OCI-LY7 (cell line): ENCODE measurements at regions not wholly inside any gene's neighbourhood (a gene's known extent, or its start where the extent isn't known, plus 50 kb on each side); places are given as distances from the start of the nearest gene placed in this dataset.

Experiments used
- BruUV-seq: library from RNA; stranded (reverse); fragments of 400-500 nt; replicated peaks from 2 replicates; lab custom pipeline; 2021; lab: Mats Ljungman, UMichigan
- CTCF ChIA-PET: fragments of 300-600 bp; sonication (Branson Sonifier 250); formaldehyde crosslinking; loops from one replicate; lab custom pipeline; 2022; ENCODE audit warnings: antibody characterized with exemption; ENCODE audit not compliant: unreplicated experiment; lab: Charles Lee
- POLR2A ChIA-PET: fragments of 300-600 bp; sonication (Branson Sonifier 250); formaldehyde crosslinking; loops from one replicate; lab custom pipeline; 2022; ENCODE audit warnings: antibody characterized with exemption; lab: Charles Lee
- DNase-seq: peaks from one replicate; pipeline ENCODE4 v3.0.0-alpha.2; 2015; ENCODE audit warnings: low spot score
- H2AFZ ChIP-seq: fragments of 200-600 bp; sonication (generic), shearing (Covaris generic); 2 replicates; pipeline ENCODE4 v1.6.1; 2014; ENCODE audit warnings: mild to moderate bottlenecking, antibody characterized with exemption, low read length, moderate library complexity
- H3K27ac ChIP-seq: fragments of 200-600 bp; sonication (generic); 2 replicates; pipeline ENCODE4 v1.5.1; 2014; ENCODE audit warnings: mixed run types, low read depth, mild to moderate bottlenecking, moderate library complexity, low read length, inconsistent platforms; ENCODE audit not compliant: poor library complexity, severe bottlenecking
- H3K36me3 ChIP-seq: fragments of 200-600 bp; sonication (generic); 2 replicates; pipeline ENCODE4 v1.6.1; 2014; ENCODE audit warnings: mild to moderate bottlenecking, antibody characterized with exemption, low read length, moderate library complexity, mixed read lengths; ENCODE audit not compliant: insufficient read depth
- H3K4me1 ChIP-seq: fragments of 200-600 bp; sonication (generic); 2 replicates; pipeline ENCODE4 v1.5.1; 2014; ENCODE audit warnings: mild to moderate bottlenecking, low read length; ENCODE audit not compliant: insufficient read depth, poor library complexity, severe bottlenecking
- H3K4me2 ChIP-seq: fragments of 200-600 bp; sonication (generic); 2 replicates; pipeline ENCODE4 v1.6.1; 2014; ENCODE audit warnings: mild to moderate bottlenecking, low read length
- H3K4me3 ChIP-seq: fragments of 200-600 bp; sonication (generic); 2 replicates; pipeline ENCODE4 v1.5.1; 2014; ENCODE audit warnings: mild to moderate bottlenecking, low read depth, low read length; ENCODE audit not compliant: poor library complexity, severe bottlenecking
- H3K79me2 ChIP-seq: fragments of 200-600 bp; sonication (generic); 2 replicates; pipeline ENCODE4 v1.6.1; 2016; ENCODE audit warnings: low read depth, mild to moderate bottlenecking, low read length, moderate library complexity, mixed read lengths; ENCODE audit not compliant: insufficient read depth
- H3K9me2 ChIP-seq: fragments of 200-600 bp; sonication (generic); 2 replicates; pipeline ENCODE4 v1.6.1; 2016; ENCODE audit warnings: mild to moderate bottlenecking, low read length, mixed read lengths; ENCODE audit not compliant: insufficient read depth
- H3K9me3 ChIP-seq: fragments of 200-600 bp; sonication (generic); 2 replicates; pipeline ENCODE4 v1.6.1; 2014; ENCODE audit warnings: mild to moderate bottlenecking, mixed run types, low read length, mixed read lengths
- H4K20me1 ChIP-seq: fragments of 200-600 bp; sonication (generic); 2 replicates; pipeline ENCODE4 v1.6.1; 2014; ENCODE audit warnings: mild to moderate bottlenecking, antibody characterized with exemption, low read length, moderate library complexity, mixed read lengths; ENCODE audit not compliant: insufficient read depth
- EZH2phosphoT487 ChIP-seq: fragments of 200-600 bp; sonication (generic); IDR thresholded peaks from 2 replicates; pipeline ENCODE4 v1.6.1; 2018; ENCODE audit warnings: low read depth, borderline replicate concordance, mild to moderate bottlenecking, mixed run types, antibody characterized with exemption, low read length, moderate library complexity, mixed read lengths
- intact Hi-C: fragments of 100-400 bp; cut with micrococcal nuclease; formaldehyde crosslinking; loops from one replicate; pipeline ENCODE4 v1.10.0; 2022; ENCODE audit not compliant: unreplicated experiment
- TF ChIP-seq, protein P1 (sequence below): fragments of 200-600 bp; sonication (generic); conservative IDR thresholded peaks from 2 replicates; pipeline ENCODE4 v1.5.1; 2014; ENCODE audit warnings: mild to moderate bottlenecking, antibody characterized with exemption, low read length, moderate library complexity, mixed read lengths

DNA sequence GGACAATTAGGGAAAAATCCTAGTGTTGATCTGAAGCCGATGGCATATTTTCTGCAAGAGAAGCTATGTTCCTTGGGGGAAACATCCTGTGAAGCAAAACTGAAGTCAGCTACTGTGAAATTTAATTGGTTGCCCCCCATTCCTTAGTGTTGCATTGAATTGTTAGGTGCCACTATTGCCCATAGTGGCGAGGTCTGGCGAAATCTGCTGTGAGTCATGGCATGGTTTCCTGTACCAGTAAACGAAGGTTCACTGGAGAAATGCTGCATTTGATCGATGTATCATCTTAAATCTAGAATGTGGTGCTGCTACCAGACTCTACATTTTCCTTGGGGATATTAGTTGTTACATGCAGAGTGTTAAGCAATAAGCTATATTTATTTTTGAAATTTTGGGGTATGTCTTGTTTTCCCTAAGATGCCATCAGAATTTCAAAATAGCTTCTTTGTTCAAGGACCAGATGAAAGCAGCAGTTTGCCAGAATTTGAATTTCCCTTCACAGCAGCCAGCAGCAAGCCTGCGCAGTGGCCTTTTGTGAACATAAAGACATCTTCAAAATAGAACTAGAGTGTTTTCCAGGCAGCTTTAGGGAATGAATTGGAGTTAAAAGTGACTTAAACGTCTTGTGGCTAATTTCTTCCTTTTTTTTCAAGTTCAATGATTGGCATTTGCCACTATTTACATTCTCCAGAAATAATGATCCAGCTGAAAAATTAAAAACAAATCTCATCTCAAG is 348.6 kb upstream of the COBL start:
- Histone ChIP-seq H3K9me2 (no peaks in the 10 kb centered on the region), H4K20me1 (no peaks in the 10 kb centered on the region), H3K9me3 (no peaks in the 10 kb centered on the region), H3K36me3 (no peaks in the 10 kb centered on the region), H3K4me1 (no peaks in the 10 kb centered on the region), H3K27ac (no peak overlapping the region), H3K4me3 (no peak overlapping the region), H3K79me2 (no peaks in the 10 kb centered on the region), H2AFZ (no peak overlapping the region), H3K4me2 (no peak overlapping the region)
- no TSS peak for BruUV-seq
- POLR2A ChIA-PET, result interaction anchor here (0.7 to 0.9 kb wide), 3 partner anchors 15 to 48 kb away, joined by 3 read pairs; no protein-coding TSS in a partner anchor
- CTCF ChIA-PET, result no interaction called here
- TF ChIP-seq, protein P1, sequence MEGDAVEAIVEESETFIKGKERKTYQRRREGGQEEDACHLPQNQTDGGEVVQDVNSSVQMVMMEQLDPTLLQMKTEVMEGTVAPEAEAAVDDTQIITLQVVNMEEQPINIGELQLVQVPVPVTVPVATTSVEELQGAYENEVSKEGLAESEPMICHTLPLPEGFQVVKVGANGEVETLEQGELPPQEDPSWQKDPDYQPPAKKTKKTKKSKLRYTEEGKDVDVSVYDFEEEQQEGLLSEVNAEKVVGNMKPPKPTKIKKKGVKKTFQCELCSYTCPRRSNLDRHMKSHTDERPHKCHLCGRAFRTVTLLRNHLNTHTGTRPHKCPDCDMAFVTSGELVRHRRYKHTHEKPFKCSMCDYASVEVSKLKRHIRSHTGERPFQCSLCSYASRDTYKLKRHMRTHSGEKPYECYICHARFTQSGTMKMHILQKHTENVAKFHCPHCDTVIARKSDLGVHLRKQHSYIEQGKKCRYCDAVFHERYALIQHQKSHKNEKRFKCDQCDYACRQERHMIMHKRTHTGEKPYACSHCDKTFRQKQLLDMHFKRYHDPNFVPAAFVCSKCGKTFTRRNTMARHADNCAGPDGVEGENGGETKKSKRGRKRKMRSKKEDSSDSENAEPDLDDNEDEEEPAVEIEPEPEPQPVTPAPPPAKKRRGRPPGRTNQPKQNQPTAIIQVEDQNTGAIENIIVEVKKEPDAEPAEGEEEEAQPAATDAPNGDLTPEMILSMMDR, result no peak
- no peak for TF ChIP-seq EZH2phosphoT487
- intact Hi-C loops, result no loop called here
- no peak for DNase-seq

DNA sequence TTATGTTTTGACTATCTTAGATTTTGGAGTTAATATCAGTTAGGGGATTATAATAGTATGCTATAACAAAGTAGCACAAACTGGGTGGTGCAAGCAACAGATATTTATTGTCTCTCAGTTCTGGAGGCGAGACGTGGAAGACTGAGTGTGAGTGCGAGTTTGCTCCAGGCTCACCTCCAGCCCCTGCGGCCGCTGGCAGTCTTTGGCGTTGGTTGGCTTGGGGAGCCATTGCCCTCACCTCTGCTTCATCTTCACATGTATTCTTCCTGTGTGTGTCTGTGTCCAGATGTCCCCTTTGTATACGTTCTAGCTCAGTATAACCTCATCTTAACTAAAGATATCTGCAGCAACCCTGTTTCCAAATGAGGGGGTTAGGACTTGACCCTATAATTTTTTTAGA is 343.9 kb upstream of the COBL start:
- no peak overlapping the region for H2AFZ ChIP-seq
- no peak overlapping the region for H3K4me2 ChIP-seq
- no peaks in the 10 kb centered on the region for H3K9me2 ChIP-seq
- ChIA-PET CTCF (no interaction called here), POLR2A (no interaction called here)
- no peak overlapping the region for H3K27ac ChIP-seq
- H3K79me2 ChIP-seq, result no peaks in the 10 kb centered on the region
- no peaks in the 10 kb centered on the region for H3K9me3 ChIP-seq
- no peak for TF ChIP-seq EZH2phosphoT487
- no peak overlapping the region for H3K4me3 ChIP-seq
- no peaks in the 10 kb centered on the region for H4K20me1 ChIP-seq
- no peak for DNase-seq
- no TSS peak for BruUV-seq
- H3K4me1 ChIP-seq, result no peaks in the 10 kb centered on the region
- no peaks in the 10 kb centered on the region for H3K36me3 ChIP-seq
- intact Hi-C loops, result no loop called here

DNA sequence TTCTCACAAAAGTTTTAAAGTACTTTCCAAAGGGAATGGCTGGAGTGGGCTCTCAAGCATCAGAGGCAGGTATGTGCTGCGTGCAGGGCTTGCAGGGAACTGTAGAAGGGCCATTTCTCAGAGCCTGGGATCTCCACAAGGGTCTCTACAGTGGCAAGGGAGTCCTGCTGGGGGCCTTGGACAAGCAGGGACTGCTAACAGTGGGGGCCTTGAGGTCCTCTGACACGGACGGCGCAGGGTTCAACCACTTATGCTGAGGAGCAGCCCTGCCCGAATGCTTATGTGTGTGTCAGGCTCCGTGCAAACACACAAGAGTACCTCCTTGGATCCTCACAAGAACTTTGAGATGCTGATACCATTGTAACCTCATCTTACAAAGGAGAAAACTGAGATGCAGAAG is 342.1 kb upstream of the COBL start:
- intact Hi-C loops, result no loop called here
- H3K4me3 ChIP-seq, result no peak overlapping the region
- TF ChIP-seq, protein P1, result no peak
- no peak for TF ChIP-seq EZH2phosphoT487
- no peak for DNase-seq
- no peak overlapping the region for H3K4me2 ChIP-seq
- H3K9me2 ChIP-seq, result no peaks in the 10 kb centered on the region
- H3K9me3 ChIP-seq, result no peaks in the 10 kb centered on the region
- no peak overlapping the region for H2AFZ ChIP-seq
- BruUV-seq, result no TSS peak
- H4K20me1 ChIP-seq, result no peaks in the 10 kb centered on the region
- no peaks in the 10 kb centered on the region for H3K36me3 ChIP-seq
- no peaks in the 10 kb centered on the region for H3K79me2 ChIP-seq
- no peaks in the 10 kb centered on the region for H3K4me1 ChIP-seq
- CTCF ChIA-PET, result no interaction called here
- POLR2A ChIA-PET, result no interaction called here
- no peak overlapping the region for H3K27ac ChIP-seq
